NCI-H1092 treated with DMSO at 0.1 percent for 48 hours (cell line): ENCODE measurements at regions not wholly inside any gene's neighbourhood (a gene's known extent, or its start where the extent isn't known, plus 50 kb on each side); places are given as distances from the start of the nearest gene placed in this dataset.
"Not testable (repeated sequence)": the region's sequence is repeated elsewhere in the genome, so short reads cannot be mapped to it uniquely, and the experiment has no call there.

Source experiments
- DNase-seq: peaks from one replicate; lab custom pipeline; 2025; lab: John Stamatoyannopoulos, UW

DNA sequence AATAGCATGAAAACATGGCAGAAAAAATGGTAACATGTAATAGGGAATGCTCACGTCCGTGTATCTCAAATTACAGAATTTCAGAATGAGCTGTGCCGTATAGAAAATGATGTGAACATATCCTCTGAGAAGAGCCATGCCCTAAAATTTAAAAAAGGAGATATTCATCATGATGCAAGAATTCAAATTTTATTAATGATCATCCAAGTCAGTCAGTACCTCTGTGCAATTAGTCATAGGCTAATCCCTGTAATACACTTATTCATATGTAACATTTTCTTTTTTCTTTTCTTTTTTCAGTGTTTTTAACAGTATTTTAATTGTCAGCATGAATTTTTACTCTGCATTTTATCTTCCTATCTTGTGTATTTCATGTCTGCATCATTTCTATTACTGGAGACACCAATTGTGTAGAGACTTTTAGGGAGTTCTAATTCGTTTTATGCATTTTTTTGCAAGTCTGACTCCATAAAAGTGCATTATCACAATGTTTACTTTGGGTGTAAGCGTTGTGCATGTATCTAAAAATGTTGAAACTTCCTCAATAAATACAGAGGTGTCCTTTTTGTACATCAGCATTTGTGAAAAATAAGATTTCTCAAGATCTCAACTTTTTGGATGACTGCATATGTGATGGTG is 1103.7 kb upstream of the CELF2 start:
- DNase-seq = no peak

GRCh38 chr10:9921544-9921943 is 1096.1 kb upstream of the CELF2 start:
- no peak for DNase-seq

- DNase-seq = no peak
Observed at GRCh38 chr10:9922126-9922870, 1095.4 kb upstream of the CELF2 start.

DNA sequence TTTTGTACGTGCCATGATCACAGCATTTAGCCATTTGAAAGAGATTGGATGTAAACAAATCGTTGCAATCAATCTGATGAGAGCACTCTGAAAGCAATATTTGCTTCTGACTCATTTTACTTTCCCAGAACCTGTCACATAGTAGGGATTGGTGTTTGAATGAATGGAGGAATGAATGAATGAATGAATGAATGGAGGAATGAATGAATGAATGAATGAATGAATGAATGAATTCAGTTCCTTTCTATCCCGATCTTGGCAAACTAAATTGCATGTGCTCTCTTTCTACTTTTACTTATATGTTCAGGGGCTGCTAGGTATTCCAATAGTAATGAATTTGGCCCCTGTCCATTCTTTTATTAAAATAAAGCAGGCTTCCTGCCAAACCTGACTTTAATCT is 1091.7 kb upstream of the CELF2 start:
- no peak for DNase-seq

GRCh38 chr10:9926881-9927280 is 1090.8 kb upstream of the CELF2 start:
- DNase-seq = no peak

- DNase-seq = no peak
Observed at GRCh38 chr10:9939716-9940115, 1078.0 kb upstream of the CELF2 start.

GRCh38 chr10:9944690-9945089 is 1073.0 kb upstream of the CELF2 start:
- DNase-seq = no peak

DNA sequence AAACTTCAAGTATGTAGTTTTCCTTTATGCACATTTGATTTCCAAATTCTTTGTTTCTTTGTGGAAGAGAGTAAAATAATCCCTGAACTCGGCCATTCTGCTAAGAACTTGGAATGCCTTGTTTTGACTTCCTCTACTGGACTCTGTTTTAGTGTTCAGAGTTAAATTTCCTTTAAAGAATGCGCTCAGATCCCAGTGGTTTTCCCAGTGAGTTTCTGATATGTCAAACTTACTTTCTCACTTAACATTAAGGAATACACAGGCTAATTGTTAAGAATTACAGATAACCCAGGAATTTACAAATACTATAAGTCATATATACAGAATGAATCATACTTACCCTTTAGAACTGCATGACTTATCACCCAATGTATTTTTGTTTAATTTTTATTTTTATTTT is 1067.6 kb upstream of the CELF2 start:
- no peak for DNase-seq

GRCh38 chr10:9951481-9952257 is 1066.0 kb upstream of the CELF2 start:
- no peak for DNase-seq

GRCh38 chr10:9957351-9957750 is 1060.3 kb upstream of the CELF2 start:
- no peak for DNase-seq

DNA sequence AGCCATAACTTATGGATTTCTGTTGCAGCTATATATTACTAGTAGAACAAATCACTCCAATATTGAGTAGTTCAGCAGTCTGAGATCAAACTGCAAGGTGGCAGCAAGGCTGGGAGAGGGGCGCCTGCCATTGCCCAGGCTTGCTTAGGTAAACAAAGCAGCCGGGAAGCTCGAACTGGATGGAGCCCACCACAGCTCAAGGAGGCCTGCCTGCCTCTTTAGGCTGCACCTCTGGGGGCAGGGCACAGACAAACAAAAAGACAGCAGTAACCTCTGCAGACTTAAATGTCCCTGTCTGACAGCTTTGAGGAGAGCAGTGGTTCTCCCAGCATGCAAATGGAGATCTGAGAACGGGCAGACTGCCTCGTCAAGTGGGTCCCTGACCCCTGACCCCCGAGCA is 1059.8 kb upstream of the CELF2 start:
- DNase-seq = not testable (repeated sequence)

GRCh38 chr10:9965341-9965740 is 1052.3 kb upstream of the CELF2 start:
- DNase-seq = no peak

- DNase-seq = no peak
Observed at GRCh38 chr10:9986786-9987185, 1030.9 kb upstream of the CELF2 start.

DNA sequence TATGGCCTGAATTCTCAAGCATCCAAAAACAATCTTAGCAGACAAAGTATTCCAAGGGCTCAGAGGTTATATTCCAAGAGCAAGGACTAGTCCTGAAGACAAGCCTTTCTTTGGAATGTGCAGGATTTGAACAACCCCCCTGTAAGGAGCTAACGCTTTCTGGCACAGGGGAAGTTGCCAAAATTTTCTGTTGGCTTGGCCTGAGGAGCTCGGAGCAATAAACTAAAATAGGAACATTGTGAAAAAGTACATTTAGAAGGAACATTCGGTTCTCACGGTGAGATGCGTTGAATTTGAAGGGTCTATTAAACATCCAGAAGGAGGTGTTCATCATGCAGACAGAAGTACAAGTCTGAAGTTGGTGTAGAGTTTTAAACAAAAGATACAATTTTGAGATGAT is 1030.5 kb upstream of the CELF2 start:
- no peak for DNase-seq

- no peak for DNase-seq
Observed at GRCh38 chr10:9992661-9993060, 1025.0 kb upstream of the CELF2 start.

GRCh38 chr10:9994131-9994530 is 1023.5 kb upstream of the CELF2 start:
- no peak for DNase-seq

GRCh38 chr10:9999627-10000026 is 1018.0 kb upstream of the CELF2 start:
- no peak for DNase-seq

- no peak for DNase-seq
Observed at GRCh38 chr10:10007957-10008356, 1009.7 kb upstream of the CELF2 start.

DNA sequence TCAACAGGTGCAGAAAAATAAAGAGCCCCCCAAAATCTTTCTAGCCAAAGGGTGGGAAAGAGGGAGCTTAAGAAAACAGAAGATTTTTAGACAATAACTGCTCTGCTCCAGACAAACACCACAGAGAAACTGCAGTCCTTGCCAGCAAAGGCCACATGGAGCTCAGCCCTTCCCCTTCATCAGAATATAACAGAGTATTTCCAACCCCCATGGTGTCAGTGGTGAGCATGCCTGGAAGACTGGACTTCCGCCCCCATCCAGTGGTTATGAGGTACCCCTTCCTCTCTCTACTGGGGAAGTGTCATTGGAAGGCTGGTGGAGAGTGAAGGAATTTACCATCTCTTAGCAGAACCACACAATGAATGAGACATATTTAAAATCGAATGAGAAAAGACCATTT is 1007.3 kb upstream of the CELF2 start:
- no peak for DNase-seq

DNA sequence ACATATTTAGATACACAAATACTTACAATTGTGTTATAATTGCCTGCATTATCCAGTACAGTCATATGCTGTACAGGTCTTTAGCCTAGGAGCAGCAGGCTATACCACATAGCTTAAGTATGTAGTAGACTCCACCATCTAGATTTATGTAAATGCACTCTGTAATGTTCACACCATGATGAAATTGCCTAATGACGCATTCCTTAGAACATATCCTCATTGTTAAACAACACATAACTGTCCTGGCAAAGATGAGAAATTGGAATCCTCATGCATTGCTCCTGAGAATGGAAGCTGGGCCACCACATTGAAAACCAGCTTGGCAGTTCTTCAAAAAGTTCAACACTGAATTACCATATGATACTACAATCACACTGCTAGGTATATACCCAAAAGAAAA is 1002.8 kb upstream of the CELF2 start:
- no peak for DNase-seq

DNA sequence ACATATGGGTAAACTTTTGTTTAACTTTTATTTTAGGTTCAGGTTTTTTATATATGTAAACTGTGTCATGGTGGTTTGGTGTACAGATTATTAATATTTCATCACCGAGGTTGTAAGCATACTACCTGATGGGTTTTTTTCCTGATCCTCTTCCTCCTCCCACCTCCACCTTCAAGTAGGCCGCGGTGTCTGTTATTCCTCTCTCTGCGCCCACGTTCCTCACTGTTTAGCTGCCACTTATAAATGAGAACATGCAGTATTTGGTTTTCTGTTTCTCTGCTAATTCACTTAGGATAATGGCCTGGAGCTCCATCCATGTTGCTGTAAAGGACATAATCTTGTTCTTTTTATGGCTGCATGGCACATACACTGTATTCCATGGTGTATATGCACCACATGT is 1000.0 kb upstream of the CELF2 start:
- DNase-seq = no peak

DNA sequence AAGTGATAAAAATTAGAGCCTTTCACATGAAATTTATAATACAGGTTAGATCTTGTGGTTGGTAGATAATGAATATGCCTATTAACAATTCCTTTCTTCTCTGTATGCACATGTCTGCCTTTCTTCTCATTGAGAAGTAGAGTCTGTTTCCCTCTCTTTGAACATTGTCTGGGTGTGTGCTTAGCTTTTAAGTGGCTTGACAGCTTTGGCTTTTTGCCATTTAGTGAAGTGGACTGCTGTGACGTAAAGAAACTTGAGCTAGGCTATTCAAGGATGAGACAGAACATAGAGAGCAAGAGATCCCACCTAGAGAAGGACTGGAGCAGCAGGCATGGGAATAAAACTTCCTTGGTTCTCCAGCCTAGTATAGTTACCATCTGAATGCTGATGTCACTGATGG is 996.7 kb upstream of the CELF2 start:
- no peak for DNase-seq

GRCh38 chr10:10032991-10033390 is 984.7 kb upstream of the CELF2 start:
- no peak for DNase-seq
